ENCODE measurements at regions not wholly inside any gene's neighbourhood (a gene's known extent, or its start where the extent isn't known, plus 50 kb on each side); places are given as distances from the start of the nearest gene placed in this dataset.

DNA sequence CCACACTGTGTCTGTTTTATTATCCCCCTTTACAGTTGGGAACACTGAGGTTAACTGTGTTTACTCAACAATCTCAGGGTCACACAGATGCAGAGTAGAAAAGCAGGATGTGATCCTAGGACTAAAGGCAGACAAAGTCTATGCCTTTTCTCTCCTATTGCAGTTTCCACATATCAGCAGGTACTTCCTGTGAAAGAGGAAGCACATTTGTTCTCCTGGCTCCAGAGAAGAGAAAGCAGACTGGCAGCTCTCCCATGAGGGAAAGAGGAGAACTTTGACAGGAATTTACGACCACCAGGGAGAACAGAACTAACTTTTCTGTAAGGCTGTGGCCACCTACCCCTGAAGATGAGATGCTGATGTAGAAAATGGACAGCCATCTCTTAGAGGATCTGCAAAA, 84.2 kb upstream of the TNC start:
- 12% methylated on average over 1 of the region's 1 CpG for WGBS (ENCODE audit: missing lambda C conversion rate)
- Histone ChIP-seq H3K4me1 (peaks cover 16% of the 10 kb centered on the region), H3K9me3 (no peaks in the 10 kb centered on the region), H3K4me3 (no peak overlapping the region), H3K27ac (no peak overlapping the region), H3K4me2 (no peak overlapping the region)
- TF ChIP-seq BHLHE40 (IDR thresholded peaks at IDR 0.05; ENCODE audit: low read depth, low read length) (no peak), BCL3 (IDR thresholded peaks at IDR 0.05) (no peak), ZNF302 (CRISPR knock-in tag; IDR thresholded peaks at IDR 0.05) (no peak), RCOR1 (IDR thresholded peaks at IDR 0.05; ENCODE audit: low read depth, low read length) (no peak), MAZ (IDR thresholded peaks at IDR 0.05; ENCODE audit: borderline replicate concordance, low read depth, low read length) (no peak), REST (IDR thresholded peaks at IDR 0.05) (no peak), NPAS2 (CRISPR knock-in tag; IDR thresholded peaks at IDR 0.05; ENCODE audit: borderline replicate concordance) (no peak), SMC3 (IDR thresholded peaks at IDR 0.05) (no peak), POLR2A (IDR thresholded peaks at IDR 0.05; ENCODE audit: low read length) (no peak), KDM5A (IDR thresholded peaks at IDR 0.05) (no peak)
- TF ChIP-seq, protein P1, sequence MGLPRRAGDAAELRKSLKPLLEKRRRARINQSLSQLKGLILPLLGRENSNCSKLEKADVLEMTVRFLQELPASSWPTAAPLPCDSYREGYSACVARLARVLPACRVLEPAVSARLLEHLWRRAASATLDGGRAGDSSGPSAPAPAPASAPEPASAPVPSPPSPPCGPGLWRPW (IDR thresholded peaks at IDR 0.05), result no peak
- CTCF ChIA-PET, result no interaction called here
- ATAC-seq (no peak), DNase-seq (ENCODE audit: low read depth in 1 of 2, low spot score in 1 of 2) (no peak), FAIRE-seq (no peak)
- POLR2A ChIA-PET, result no interaction called here

DNA sequence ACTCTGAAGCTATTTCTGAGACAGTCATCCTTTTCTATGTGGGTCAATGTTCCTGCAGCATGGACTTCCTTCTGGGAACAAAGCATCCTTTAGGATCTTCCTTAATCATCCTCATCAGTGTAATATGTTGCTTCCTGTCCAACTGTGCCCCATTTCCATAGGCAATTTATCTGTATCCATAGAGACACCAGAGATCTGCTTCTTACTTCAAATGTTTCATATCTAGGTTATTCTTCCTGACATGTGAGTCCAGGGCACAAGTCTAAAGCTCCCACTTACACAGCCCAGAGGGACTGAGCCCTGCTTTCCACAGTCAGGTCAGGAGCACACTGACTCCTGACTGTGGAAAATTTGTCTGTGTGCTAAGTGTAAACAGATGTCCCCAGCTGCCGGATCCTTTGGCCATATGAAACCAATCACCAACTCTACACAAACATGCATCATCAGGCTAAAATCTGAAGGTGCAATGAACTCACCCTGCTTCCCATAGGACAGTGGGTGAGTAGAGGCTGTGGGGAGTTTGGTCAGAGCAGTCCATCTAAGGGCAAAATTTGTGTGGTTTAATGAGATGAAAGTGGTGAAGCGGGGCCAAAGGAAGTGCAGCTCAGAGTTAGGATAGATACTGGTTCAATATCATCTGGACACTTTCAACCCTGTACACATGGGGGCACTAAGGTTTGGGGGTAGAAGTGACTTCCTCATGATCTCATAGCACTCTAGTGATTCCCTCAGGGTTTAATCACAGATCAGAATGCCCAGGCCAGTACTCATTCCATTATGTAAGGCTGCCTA, 85.2 kb upstream of the TNC start:
- ATAC-seq, result no peak
- H3K27ac ChIP-seq, result no peak overlapping the region
- H3K4me1 ChIP-seq, result peaks cover 12% of the 10 kb centered on the region
- WGBS (ENCODE audit: missing lambda C conversion rate), result 87% methylated on average over 2 of the region's 2 CpGs
- ChIA-PET CTCF (no interaction called here), POLR2A (no interaction called here)
- no peak overlapping the region for H3K4me3 ChIP-seq
- DNase-seq (ENCODE audit: low read depth in 1 of 2, low spot score in 1 of 2), result no peak
- no peaks in the 10 kb centered on the region for H3K9me3 ChIP-seq
- FAIRE-seq, result no peak
- no peak overlapping the region for H3K4me2 ChIP-seq
- TF ChIP-seq ATOH8 (CRISPR knock-in tag; IDR thresholded peaks at IDR 0.05; ENCODE audit: low read depth) (no peak), KDM5A (IDR thresholded peaks at IDR 0.05) (no peak), CHD2 (IDR thresholded peaks at IDR 0.05; ENCODE audit: low read length, partially characterized antibody) (no peak), CBX2 (IDR thresholded peaks at IDR 0.05; ENCODE audit: borderline replicate concordance, low read depth) (no peak), GATA3 (IDR thresholded peaks at IDR 0.05; ENCODE audit: borderline replicate concordance) (no peak), JUN (IDR thresholded peaks at IDR 0.05) (no peak), NR3C1 (IDR thresholded peaks at IDR 0.05) (no peak), ZC3H11A (IDR thresholded peaks at IDR 0.05) (no peak), NPAS2 (CRISPR knock-in tag; IDR thresholded peaks at IDR 0.05; ENCODE audit: borderline replicate concordance) (no peak), HDAC2 (IDR thresholded peaks at IDR 0.05) (no peak), RAD21 (conservative IDR thresholded peaks at IDR 0.05 in 1 of 2, IDR thresholded peaks at IDR 0.05 in 1 of 2) (no peak), ZSCAN20 (CRISPR knock-in tag; IDR thresholded peaks at IDR 0.05) (no peak), CBX8 (IDR thresholded peaks at IDR 0.05) (no peak), HOXB5 (CRISPR knock-in tag; IDR thresholded peaks at IDR 0.05) (no peak), BCL3 (IDR thresholded peaks at IDR 0.05) (no peak)
- TF ChIP-seq, protein P2, sequence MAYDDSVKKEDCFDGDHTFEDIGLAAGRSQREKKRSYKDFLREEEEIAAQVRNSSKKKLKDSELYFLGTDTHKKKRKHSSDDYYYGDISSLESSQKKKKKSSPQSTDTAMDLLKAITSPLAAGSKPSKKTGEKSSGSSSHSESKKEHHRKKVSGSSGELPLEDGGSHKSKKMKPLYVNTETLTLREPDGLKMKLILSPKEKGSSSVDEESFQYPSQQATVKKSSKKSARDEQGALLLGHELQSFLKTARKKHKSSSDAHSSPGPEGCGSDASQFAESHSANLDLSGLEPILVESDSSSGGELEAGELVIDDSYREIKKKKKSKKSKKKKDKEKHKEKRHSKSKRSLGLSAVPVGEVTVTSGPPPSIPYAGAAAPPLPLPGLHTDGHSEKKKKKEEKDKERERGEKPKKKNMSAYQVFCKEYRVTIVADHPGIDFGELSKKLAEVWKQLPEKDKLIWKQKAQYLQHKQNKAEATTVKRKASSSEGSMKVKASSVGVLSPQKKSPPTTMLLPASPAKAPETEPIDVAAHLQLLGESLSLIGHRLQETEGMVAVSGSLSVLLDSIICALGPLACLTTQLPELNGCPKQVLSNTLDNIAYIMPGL (CRISPR knock-in tag; IDR thresholded peaks at IDR 0.05; ENCODE audit: borderline replicate concordance), result no peak
- TF ChIP-seq, protein P3, sequence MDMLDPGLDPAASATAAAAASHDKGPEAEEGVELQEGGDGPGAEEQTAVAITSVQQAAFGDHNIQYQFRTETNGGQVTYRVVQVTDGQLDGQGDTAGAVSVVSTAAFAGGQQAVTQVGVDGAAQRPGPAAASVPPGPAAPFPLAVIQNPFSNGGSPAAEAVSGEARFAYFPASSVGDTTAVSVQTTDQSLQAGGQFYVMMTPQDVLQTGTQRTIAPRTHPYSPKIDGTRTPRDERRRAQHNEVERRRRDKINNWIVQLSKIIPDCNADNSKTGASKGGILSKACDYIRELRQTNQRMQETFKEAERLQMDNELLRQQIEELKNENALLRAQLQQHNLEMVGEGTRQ (IDR thresholded peaks at IDR 0.05), result no peak
- TF ChIP-seq, protein P4, sequence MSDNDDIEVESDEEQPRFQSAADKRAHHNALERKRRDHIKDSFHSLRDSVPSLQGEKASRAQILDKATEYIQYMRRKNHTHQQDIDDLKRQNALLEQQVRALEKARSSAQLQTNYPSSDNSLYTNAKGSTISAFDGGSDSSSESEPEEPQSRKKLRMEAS (IDR thresholded peaks at IDR 0.05), result no peak
